Mesenchymal stem cell (in vitro differentiated cells and primary cell): ENCODE measurements at regions not wholly inside any gene's neighbourhood (a gene's known extent, or its start where the extent isn't known, plus 50 kb on each side); places are given as distances from the start of the nearest gene placed in this dataset.

Experiments used
- DNase-seq: peaks from one replicate; pipeline ENCODE4 v3.0.0-alpha.2; 2013
- H2AFZ ChIP-seq: one replicate; pipeline ENCODE4 v1.6.1; 2013; ENCODE audit warnings: low read depth, mild to moderate bottlenecking, control low read depth, inconsistent platforms, low read length, moderate library complexity
- H2AK5ac ChIP-seq: 2 replicates; pipeline ENCODE4 v1.6.1; 2013; ENCODE audit warnings: low read length, moderate library complexity, mild to moderate bottlenecking, inconsistent platforms; ENCODE audit not compliant: severe bottlenecking
- H2BK120ac ChIP-seq: one replicate; pipeline ENCODE4 v1.6.1; 2013; ENCODE audit warnings: low read depth, mild to moderate bottlenecking, inconsistent platforms, low read length, moderate library complexity
- H2BK12ac ChIP-seq, 2 experiments: one replicate each; pipeline ENCODE4 v1.6.1; 2013; ENCODE audit warnings: inconsistent platforms in 2 of 2, low read length in 2 of 2, mild to moderate bottlenecking in 2 of 2, moderate library complexity in 2 of 2, control low read depth in 1 of 2
- H2BK15ac ChIP-seq: one replicate; pipeline ENCODE4 v1.6.1; 2013; ENCODE audit warnings: mild to moderate bottlenecking, low read depth, inconsistent platforms; ENCODE audit not compliant: poor library complexity, severe bottlenecking
- H2BK5ac ChIP-seq: 2 replicates; pipeline ENCODE4 v1.6.1; 2013; ENCODE audit warnings: low read depth, mild to moderate bottlenecking, low read length, control low read depth, inconsistent platforms; ENCODE audit not compliant: poor library complexity, severe bottlenecking
- H3K14ac ChIP-seq, 2 experiments: one replicate each; pipeline ENCODE4 v1.6.1; 2013; ENCODE audit warnings: inconsistent platforms in 2 of 2, low read length in 2 of 2, control low read depth in 1 of 2, mild to moderate bottlenecking in 1 of 2, moderate library complexity in 1 of 2
- H3K18ac ChIP-seq, 2 experiments: one replicate each; pipeline ENCODE4 v1.6.1; 2013; ENCODE audit warnings: inconsistent platforms in 2 of 2, low read length in 2 of 2, control low read depth in 1 of 2, low read depth in 1 of 2, mild to moderate bottlenecking in 1 of 2
- H3K23ac ChIP-seq, 2 experiments: one replicate each; pipeline ENCODE4 v1.6.1; 2013; ENCODE audit warnings: inconsistent platforms in 2 of 2, low read length in 2 of 2, mild to moderate bottlenecking in 2 of 2, moderate library complexity in 2 of 2, control low read depth in 1 of 2
- H3K27ac ChIP-seq: 2 replicates; pipeline ENCODE4 v1.5.1; 2013; ENCODE audit warnings: mild to moderate bottlenecking, moderate library complexity, low read length, control low read depth, inconsistent platforms; ENCODE audit not compliant: poor library complexity, severe bottlenecking
- H3K27me3 ChIP-seq, 2 experiments: 2 replicates each; pipeline versions ENCODE4 v1.6.1 to v1.7.0; 2013; ENCODE audit warnings: low read length in 2 of 2, mild to moderate bottlenecking in 2 of 2, moderate library complexity in 2 of 2, control low read depth in 1 of 2, inconsistent platforms in 1 of 2; ENCODE audit not compliant: control insufficient read depth in 1 of 2, insufficient read depth in 1 of 2
- H3K36me3 ChIP-seq, 2 experiments: 2 replicates each; pipeline versions ENCODE4 v1.6.1 to v1.7.0; 2013; ENCODE audit warnings: low read length in 2 of 2, control low read depth in 1 of 2, inconsistent platforms in 1 of 2, low read depth in 1 of 2, mild to moderate bottlenecking in 1 of 2; ENCODE audit not compliant: insufficient read depth in 2 of 2, control insufficient read depth in 1 of 2
- H3K4ac ChIP-seq, 2 experiments: one replicate each; pipeline ENCODE4 v1.6.1; 2013; ENCODE audit warnings: inconsistent platforms in 2 of 2, low read length in 2 of 2, mild to moderate bottlenecking in 2 of 2, moderate library complexity in 2 of 2, control low read depth in 1 of 2, low read depth in 1 of 2
- H3K4me1 ChIP-seq: 2 replicates; pipeline ENCODE4 v1.6.1; 2013; ENCODE audit warnings: low read depth, low read length, control low read depth; ENCODE audit not compliant: control insufficient read depth, insufficient read depth
- H3K4me2 ChIP-seq: 2 replicates; pipeline ENCODE4 v1.6.1; 2013; ENCODE audit warnings: low read length, mild to moderate bottlenecking, inconsistent platforms; ENCODE audit not compliant: poor library complexity, severe bottlenecking
- H3K4me3 ChIP-seq, 2 experiments: 2 replicates each; pipeline versions ENCODE4 v1.5.1 to v1.7.0; 2013; ENCODE audit warnings: low read length in 2 of 2, mild to moderate bottlenecking in 2 of 2, control low read depth in 1 of 2, low read depth in 1 of 2; ENCODE audit not compliant: insufficient read depth in 1 of 2
- H3K79me1 ChIP-seq: replicated peaks from 2 replicates; pipeline ENCODE4 v1.6.1; 2013; ENCODE audit warnings: mild to moderate bottlenecking, control low read depth, low read length, inconsistent platforms; ENCODE audit not compliant: poor library complexity, severe bottlenecking
- H3K9ac ChIP-seq: 2 replicates; pipeline ENCODE4 v1.7.0; 2013; ENCODE audit warnings: mild to moderate bottlenecking, low read length, moderate library complexity
- H3K9me3 ChIP-seq: 2 replicates; pipeline ENCODE4 v1.7.0; 2013; ENCODE audit warnings: mild to moderate bottlenecking, low read length; ENCODE audit not compliant: control insufficient read depth
- H4K8ac ChIP-seq: one replicate; pipeline ENCODE4 v1.6.1; 2013; ENCODE audit warnings: inconsistent platforms, mild to moderate bottlenecking, low read length, moderate library complexity
- H4K91ac ChIP-seq: one replicate; pipeline ENCODE4 v1.6.1; 2013; ENCODE audit warnings: mild to moderate bottlenecking, low read length, inconsistent platforms
- WGBS: methylation state at CpG from one replicate; pipeline ENCODE4 v1.1.7; 2013; ENCODE audit warnings: mixed read lengths; 5-methylcytosine and 5-hydroxymethylcytosine counted together

DNA sequence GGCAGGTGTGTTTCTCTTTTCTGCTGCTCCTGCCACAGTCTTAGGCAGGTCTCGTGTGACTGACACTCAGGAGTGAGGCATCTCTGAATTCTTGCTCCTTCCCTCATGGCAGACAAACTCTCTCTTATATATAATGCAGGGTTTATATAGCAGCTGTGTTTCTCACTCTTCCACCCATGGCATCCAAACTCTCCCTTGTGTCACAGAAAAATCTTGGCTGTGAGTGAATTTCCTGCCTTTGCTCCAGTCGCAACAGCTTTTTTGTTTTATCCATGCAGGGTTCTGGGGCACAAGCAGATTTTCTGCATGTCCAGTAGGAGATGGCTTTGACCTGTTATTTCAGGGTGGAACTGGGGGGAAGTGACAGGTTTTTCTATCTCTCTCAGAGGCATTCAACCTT is 1275.5 kb downstream of the ADGRL3 start:
- no peaks in the 10 kb centered on the region for H3K36me3 ChIP-seq
- H3K23ac ChIP-seq, result no peak overlapping the region
- no peaks in the 10 kb centered on the region for H3K27me3 ChIP-seq
- no peak overlapping the region for H4K91ac ChIP-seq
- H3K4me1 ChIP-seq, result no peaks in the 10 kb centered on the region
- H3K14ac ChIP-seq, result no peak overlapping the region
- H3K79me1 ChIP-seq, result no peaks in the 10 kb centered on the region
- no peak overlapping the region for H3K4me3 ChIP-seq
- H2BK120ac ChIP-seq, result no peak overlapping the region
- no peaks in the 10 kb centered on the region for H3K9me3 ChIP-seq
- H2BK15ac ChIP-seq, result no peak overlapping the region
- 100% methylated on average over 1 of the region's 2 CpGs for WGBS
- no peak overlapping the region for H3K4ac ChIP-seq
- no peak for DNase-seq
- H2AFZ ChIP-seq, result no peak overlapping the region
- no peak overlapping the region for H3K4me2 ChIP-seq
- no peak overlapping the region for H2BK5ac ChIP-seq
- no peak overlapping the region for H3K9ac ChIP-seq
- H3K27ac ChIP-seq, result no peak overlapping the region
- no peak overlapping the region for H3K18ac ChIP-seq
- H2AK5ac ChIP-seq, result no peak overlapping the region
- no peak overlapping the region for H2BK12ac ChIP-seq
- no peak overlapping the region for H4K8ac ChIP-seq

GRCh38 chr4:62474802-62475201 is 1274.7 kb downstream of the ADGRL3 start:
- Histone ChIP-seq H2AK5ac (no peak overlapping the region), H3K4ac (no peak overlapping the region), H3K9ac (no peak overlapping the region), H4K91ac (no peak overlapping the region), H3K36me3 (no peaks in the 10 kb centered on the region), H3K18ac (no peak overlapping the region), H3K4me1 (no peaks in the 10 kb centered on the region), H2BK120ac (no peak overlapping the region), H2AFZ (no peak overlapping the region), H3K27ac (no peak overlapping the region), H2BK15ac (no peak overlapping the region), H3K4me2 (no peak overlapping the region), H4K8ac (no peak overlapping the region), H2BK5ac (no peak overlapping the region), H3K14ac (no peak overlapping the region), H3K27me3 (no peaks in the 10 kb centered on the region), H2BK12ac (no peak overlapping the region), H3K4me3 (no peak overlapping the region), H3K9me3 (no peaks in the 10 kb centered on the region), H3K23ac (no peak overlapping the region), H3K79me1 (no peaks in the 10 kb centered on the region)
- no peak for DNase-seq
- 94% methylated on average over 2 of the region's 3 CpGs for WGBS

- no peaks in the 10 kb centered on the region for H3K4me1 ChIP-seq
- no peak overlapping the region for H3K4me2 ChIP-seq
- no peak overlapping the region for H3K4me3 ChIP-seq
- no peak overlapping the region for H2BK15ac ChIP-seq
- H3K14ac ChIP-seq, result no peak overlapping the region
- H3K9me3 ChIP-seq, result no peaks in the 10 kb centered on the region
- no peak overlapping the region for H2AK5ac ChIP-seq
- no peaks in the 10 kb centered on the region for H3K36me3 ChIP-seq
- WGBS, result no CpG with 5 or more reads among the region's 1 CpG
- H3K79me1 ChIP-seq, result no peaks in the 10 kb centered on the region
- H3K27me3 ChIP-seq, result no peaks in the 10 kb centered on the region
- H3K4ac ChIP-seq, result no peak overlapping the region
- no peak overlapping the region for H3K9ac ChIP-seq
- no peak overlapping the region for H2BK12ac ChIP-seq
- H3K23ac ChIP-seq, result no peak overlapping the region
- no peak overlapping the region for H3K18ac ChIP-seq
- no peak overlapping the region for H4K91ac ChIP-seq
- no peak overlapping the region for H3K27ac ChIP-seq
- no peak overlapping the region for H4K8ac ChIP-seq
- H2BK120ac ChIP-seq, result no peak overlapping the region
- H2BK5ac ChIP-seq, result no peak overlapping the region
- H2AFZ ChIP-seq, result no peak overlapping the region
- DNase-seq, result no peak
Measured at GRCh38 chr4:62471021-62471420, 1270.9 kb downstream of the ADGRL3 start.

GRCh38 chr4:62470421-62470983 is 1270.4 kb downstream of the ADGRL3 start:
- no peak overlapping the region for H3K9ac ChIP-seq
- H3K4me1 ChIP-seq, result no peaks in the 10 kb centered on the region
- H2BK5ac ChIP-seq, result no peak overlapping the region
- H3K27me3 ChIP-seq, result no peaks in the 10 kb centered on the region
- H3K4ac ChIP-seq, result no peak overlapping the region
- H3K4me3 ChIP-seq, result no peak overlapping the region
- H2BK120ac ChIP-seq, result no peak overlapping the region
- no peak overlapping the region for H3K23ac ChIP-seq
- H4K91ac ChIP-seq, result no peak overlapping the region
- DNase-seq, result no peak
- no peaks in the 10 kb centered on the region for H3K9me3 ChIP-seq
- H3K27ac ChIP-seq, result no peak overlapping the region
- no peak overlapping the region for H4K8ac ChIP-seq
- WGBS, result 98% methylated on average over 7 of the region's 13 CpGs
- no peaks in the 10 kb centered on the region for H3K79me1 ChIP-seq
- no peak overlapping the region for H3K4me2 ChIP-seq
- no peaks in the 10 kb centered on the region for H3K36me3 ChIP-seq
- no peak overlapping the region for H3K14ac ChIP-seq
- H3K18ac ChIP-seq, result no peak overlapping the region
- H2AK5ac ChIP-seq, result no peak overlapping the region
- H2BK15ac ChIP-seq, result no peak overlapping the region
- H2AFZ ChIP-seq, result no peak overlapping the region
- H2BK12ac ChIP-seq, result no peak overlapping the region
